H1 (cell line): ENCODE measurements at regions not wholly inside any gene's neighbourhood (a gene's known extent, or its start where the extent isn't known, plus 50 kb on each side); places are given as distances from the start of the nearest gene placed in this dataset.

Experiments
- BACH1 ChIP-seq: IDR thresholded peaks from 2 replicates; pipeline ENCODE4 v1.6.1; 2012; ENCODE audit warnings: low read length, improper control_type of control experiment
- CBX5 ChIP-seq: fragments of 300-800, 300-1000 bp; sonication (generic); IDR thresholded peaks from 2 replicates; pipeline ENCODE4 v1.7.1; 2016; ENCODE audit warnings: antibody characterized with exemption, low read length, low read depth
- EP300 ChIP-seq, 2 experiments: IDR thresholded peaks; 1 replicate in 1 of 2; 2 replicates in 1 of 2; pipeline ENCODE4 v1.6.1; 2011 to 2012; ENCODE audit warnings: low read depth in 2 of 2, low read length in 2 of 2, mild to moderate bottlenecking in 2 of 2, borderline replicate concordance in 1 of 2, inconsistent platforms in 1 of 2, moderate library complexity in 1 of 2
- KDM5A ChIP-seq: fragments of 200-600 bp; IDR thresholded peaks from 2 replicates; pipeline ENCODE4 v1.7.1; 2012; ENCODE audit warnings: mild to moderate bottlenecking, low read length, inconsistent platforms, mixed read lengths
- RNF2 ChIP-seq: fragments of 200-900, 300-1000 bp; sonication (generic); IDR thresholded peaks from 2 replicates; pipeline ENCODE4 v1.7.1; 2016; ENCODE audit warnings: borderline replicate concordance, low read depth, mild to moderate bottlenecking, antibody characterized with exemption, low read length; ENCODE audit not compliant: poor library complexity, severe bottlenecking; ENCODE audit errors: missing control alignments
- SP4 ChIP-seq: IDR thresholded peaks from 2 replicates; pipeline ENCODE4 v1.6.1; 2012; ENCODE audit warnings: low read length, inconsistent platforms
- TAF1 ChIP-seq: IDR thresholded peaks from 2 replicates; pipeline ENCODE4 v1.6.1; 2011; ENCODE audit warnings: mild to moderate bottlenecking, low read depth, low read length
- TF ChIP-seq, protein P1 (sequence below): fragments of 300-600 bp; sonication (generic); IDR thresholded peaks from 2 replicates; pipeline ENCODE4 v1.7.1; 2012; ENCODE audit warnings: low read length, moderate library complexity, mild to moderate bottlenecking, inconsistent platforms; ENCODE audit not compliant: insufficient replicate concordance
- TF ChIP-seq, protein P2 (sequence below): IDR thresholded peaks from 2 replicates; pipeline ENCODE4 v1.6.1; 2011; ENCODE audit warnings: low read depth, mild to moderate bottlenecking, low read length; ENCODE audit not compliant: insufficient read depth

DNA sequence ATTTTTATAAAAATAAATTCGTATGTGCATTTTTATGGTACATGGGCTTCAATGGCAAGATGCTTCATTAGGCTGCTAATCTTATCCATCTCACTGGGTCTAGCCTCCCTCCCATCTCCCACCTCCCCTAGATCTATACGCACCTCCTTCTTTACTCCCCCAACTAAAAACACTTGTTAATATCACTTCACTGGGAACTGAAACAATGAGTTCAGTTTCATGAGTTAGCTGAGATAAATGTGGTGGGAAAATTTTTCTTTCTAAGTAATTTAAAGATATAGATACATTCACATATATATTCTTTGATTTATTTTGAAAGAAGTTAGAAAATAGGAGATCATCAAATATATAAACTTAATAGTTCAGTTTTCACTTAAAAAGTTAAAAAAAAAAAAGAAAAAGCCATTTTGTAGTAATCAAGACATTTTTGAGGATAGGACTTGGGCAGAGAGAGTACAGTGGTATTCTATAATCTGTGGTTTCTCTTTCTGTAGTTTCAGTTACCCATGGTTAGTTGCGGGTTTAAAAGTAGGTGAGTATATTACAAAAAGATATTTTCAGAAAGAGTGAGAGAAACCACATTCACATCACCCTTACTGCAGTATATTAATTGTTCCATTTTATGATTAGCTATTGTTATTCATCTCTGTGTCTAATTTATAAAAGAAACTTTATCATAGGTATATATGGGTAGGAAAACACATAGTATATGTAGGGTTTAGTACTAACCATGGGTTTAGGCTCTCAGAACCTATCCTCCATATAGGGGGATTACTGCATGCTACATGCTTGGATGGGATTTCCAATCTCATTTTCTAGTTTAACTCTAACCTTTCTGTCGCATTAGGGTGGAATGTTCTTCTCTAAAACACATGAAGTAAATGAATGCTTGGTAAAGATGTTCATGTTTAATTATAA, 316.0 kb upstream of the CBLB start (continued):
- TF ChIP-seq, protein P1, sequence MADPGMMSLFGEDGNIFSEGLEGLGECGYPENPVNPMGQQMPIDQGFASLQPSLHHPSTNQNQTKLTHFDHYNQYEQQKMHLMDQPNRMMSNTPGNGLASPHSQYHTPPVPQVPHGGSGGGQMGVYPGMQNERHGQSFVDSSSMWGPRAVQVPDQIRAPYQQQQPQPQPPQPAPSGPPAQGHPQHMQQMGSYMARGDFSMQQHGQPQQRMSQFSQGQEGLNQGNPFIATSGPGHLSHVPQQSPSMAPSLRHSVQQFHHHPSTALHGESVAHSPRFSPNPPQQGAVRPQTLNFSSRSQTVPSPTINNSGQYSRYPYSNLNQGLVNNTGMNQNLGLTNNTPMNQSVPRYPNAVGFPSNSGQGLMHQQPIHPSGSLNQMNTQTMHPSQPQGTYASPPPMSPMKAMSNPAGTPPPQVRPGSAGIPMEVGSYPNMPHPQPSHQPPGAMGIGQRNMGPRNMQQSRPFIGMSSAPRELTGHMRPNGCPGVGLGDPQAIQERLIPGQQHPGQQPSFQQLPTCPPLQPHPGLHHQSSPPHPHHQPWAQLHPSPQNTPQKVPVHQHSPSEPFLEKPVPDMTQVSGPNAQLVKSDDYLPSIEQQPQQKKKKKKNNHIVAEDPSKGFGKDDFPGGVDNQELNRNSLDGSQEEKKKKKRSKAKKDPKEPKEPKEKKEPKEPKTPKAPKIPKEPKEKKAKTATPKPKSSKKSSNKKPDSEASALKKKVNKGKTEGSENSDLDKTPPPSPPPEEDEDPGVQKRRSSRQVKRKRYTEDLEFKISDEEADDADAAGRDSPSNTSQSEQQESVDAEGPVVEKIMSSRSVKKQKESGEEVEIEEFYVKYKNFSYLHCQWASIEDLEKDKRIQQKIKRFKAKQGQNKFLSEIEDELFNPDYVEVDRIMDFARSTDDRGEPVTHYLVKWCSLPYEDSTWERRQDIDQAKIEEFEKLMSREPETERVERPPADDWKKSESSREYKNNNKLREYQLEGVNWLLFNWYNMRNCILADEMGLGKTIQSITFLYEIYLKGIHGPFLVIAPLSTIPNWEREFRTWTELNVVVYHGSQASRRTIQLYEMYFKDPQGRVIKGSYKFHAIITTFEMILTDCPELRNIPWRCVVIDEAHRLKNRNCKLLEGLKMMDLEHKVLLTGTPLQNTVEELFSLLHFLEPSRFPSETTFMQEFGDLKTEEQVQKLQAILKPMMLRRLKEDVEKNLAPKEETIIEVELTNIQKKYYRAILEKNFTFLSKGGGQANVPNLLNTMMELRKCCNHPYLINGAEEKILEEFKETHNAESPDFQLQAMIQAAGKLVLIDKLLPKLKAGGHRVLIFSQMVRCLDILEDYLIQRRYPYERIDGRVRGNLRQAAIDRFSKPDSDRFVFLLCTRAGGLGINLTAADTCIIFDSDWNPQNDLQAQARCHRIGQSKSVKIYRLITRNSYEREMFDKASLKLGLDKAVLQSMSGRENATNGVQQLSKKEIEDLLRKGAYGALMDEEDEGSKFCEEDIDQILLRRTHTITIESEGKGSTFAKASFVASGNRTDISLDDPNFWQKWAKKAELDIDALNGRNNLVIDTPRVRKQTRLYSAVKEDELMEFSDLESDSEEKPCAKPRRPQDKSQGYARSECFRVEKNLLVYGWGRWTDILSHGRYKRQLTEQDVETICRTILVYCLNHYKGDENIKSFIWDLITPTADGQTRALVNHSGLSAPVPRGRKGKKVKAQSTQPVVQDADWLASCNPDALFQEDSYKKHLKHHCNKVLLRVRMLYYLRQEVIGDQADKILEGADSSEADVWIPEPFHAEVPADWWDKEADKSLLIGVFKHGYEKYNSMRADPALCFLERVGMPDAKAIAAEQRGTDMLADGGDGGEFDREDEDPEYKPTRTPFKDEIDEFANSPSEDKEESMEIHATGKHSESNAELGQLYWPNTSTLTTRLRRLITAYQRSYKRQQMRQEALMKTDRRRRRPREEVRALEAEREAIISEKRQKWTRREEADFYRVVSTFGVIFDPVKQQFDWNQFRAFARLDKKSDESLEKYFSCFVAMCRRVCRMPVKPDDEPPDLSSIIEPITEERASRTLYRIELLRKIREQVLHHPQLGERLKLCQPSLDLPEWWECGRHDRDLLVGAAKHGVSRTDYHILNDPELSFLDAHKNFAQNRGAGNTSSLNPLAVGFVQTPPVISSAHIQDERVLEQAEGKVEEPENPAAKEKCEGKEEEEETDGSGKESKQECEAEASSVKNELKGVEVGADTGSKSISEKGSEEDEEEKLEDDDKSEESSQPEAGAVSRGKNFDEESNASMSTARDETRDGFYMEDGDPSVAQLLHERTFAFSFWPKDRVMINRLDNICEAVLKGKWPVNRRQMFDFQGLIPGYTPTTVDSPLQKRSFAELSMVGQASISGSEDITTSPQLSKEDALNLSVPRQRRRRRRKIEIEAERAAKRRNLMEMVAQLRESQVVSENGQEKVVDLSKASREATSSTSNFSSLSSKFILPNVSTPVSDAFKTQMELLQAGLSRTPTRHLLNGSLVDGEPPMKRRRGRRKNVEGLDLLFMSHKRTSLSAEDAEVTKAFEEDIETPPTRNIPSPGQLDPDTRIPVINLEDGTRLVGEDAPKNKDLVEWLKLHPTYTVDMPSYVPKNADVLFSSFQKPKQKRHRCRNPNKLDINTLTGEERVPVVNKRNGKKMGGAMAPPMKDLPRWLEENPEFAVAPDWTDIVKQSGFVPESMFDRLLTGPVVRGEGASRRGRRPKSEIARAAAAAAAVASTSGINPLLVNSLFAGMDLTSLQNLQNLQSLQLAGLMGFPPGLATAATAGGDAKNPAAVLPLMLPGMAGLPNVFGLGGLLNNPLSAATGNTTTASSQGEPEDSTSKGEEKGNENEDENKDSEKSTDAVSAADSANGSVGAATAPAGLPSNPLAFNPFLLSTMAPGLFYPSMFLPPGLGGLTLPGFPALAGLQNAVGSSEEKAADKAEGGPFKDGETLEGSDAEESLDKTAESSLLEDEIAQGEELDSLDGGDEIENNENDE: no peak
- no peak for TF ChIP-seq CBX5
- no peak for TF ChIP-seq BACH1
- TF ChIP-seq KDM5A: no peak
- no peak for TF ChIP-seq EP300 (IDR thresholded peaks at IDR 0.05; ENCODE audit: borderline replicate concordance in 1 of 2, low read depth in 2 of 2, low read length in 2 of 2)
- TF ChIP-seq, protein P2, sequence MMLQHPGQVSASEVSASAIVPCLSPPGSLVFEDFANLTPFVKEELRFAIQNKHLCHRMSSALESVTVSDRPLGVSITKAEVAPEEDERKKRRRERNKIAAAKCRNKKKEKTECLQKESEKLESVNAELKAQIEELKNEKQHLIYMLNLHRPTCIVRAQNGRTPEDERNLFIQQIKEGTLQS: no peak
- TF ChIP-seq RNF2: no peak
- no peak for TF ChIP-seq TAF1
- TF ChIP-seq SP4: no peak
